Effector memory CD8-positive, alpha-beta T cell (primary cell): ENCODE measurements at regions not wholly inside any gene's neighbourhood (a gene's known extent, or its start where the extent isn't known, plus 50 kb on each side); places are given as distances from the start of the nearest gene placed in this dataset.
"Not testable (repeated sequence)": the region's sequence is repeated elsewhere in the genome, so short reads cannot be mapped to it uniquely, and the experiment has no call there.

Source experiments
- ATAC-seq: fragments of 150-1000 bp; cut with Tn5 transposase; replicated peaks from 2 replicates; pipeline ENCODE4 v1.10.0; 2021; ENCODE audit warnings: mild to moderate bottlenecking, moderate library complexity
- DNase-seq, 3 experiments: peaks; one replicate each; pipeline ENCODE4 v3.0.0; 2021
- H3K27ac Mint-ChIP-seq, 2 donors: one replicate each; pipeline ENCODE4 v1.8.0; 2022; ENCODE audit warnings: mild to moderate bottlenecking in 2 of 2, mixed read lengths in 2 of 2, moderate library complexity in 2 of 2
- H3K27me3 Mint-ChIP-seq, 2 donors: one replicate each; pipeline ENCODE4 v1.8.0; 2022; ENCODE audit warnings: mixed read lengths in 2 of 2
- H3K36me3 Mint-ChIP-seq: one replicate; pipeline ENCODE4 v1.8.0; 2022; ENCODE audit warnings: mild to moderate bottlenecking, moderate library complexity, mixed read lengths; ENCODE audit not compliant: insufficient read depth
- H3K4me1 Mint-ChIP-seq, 2 donors: one replicate each; pipeline ENCODE4 v1.8.0; 2022; ENCODE audit warnings: low read depth in 2 of 2, mixed read lengths in 2 of 2
- H3K4me3 Mint-ChIP-seq, 2 donors: one replicate each; pipeline ENCODE4 v1.8.0; 2022; ENCODE audit warnings: mild to moderate bottlenecking in 2 of 2, mixed read lengths in 2 of 2, moderate library complexity in 2 of 2
- H3K9me3 Mint-ChIP-seq, 2 donors: one replicate each; pipeline ENCODE4 v1.8.0; 2022; ENCODE audit warnings: mixed read lengths in 2 of 2

DNA sequence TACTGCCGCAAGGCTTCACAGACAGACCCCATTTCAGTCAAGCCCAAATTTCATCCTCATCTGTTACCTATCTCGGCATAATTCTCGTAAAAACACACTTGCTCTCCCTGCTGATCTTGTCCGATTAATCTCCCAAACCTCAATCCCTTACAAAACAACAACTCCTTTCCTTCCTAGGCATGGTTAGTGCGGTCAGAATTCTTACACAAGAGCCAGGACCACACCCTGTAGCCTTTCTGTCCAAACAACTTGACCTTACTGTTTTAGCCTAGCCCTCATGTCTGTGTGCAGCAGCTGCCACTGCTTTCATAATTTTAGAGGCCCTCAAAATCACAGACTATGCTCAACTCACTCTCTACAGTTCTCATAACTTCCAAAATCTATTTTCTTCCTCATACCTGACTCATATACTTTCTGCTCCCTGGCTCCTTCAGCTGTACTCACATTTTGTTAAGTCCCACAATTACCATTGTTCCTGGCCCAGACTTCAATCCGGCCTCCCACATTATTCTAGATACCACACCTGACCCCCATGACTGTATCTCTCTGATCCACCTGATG lies 227.5 kb upstream of the DUSP10 start:
- not testable (repeated sequence) for H3K27ac Mint-ChIP-seq, H3K27me3 Mint-ChIP-seq, ATAC-seq, H3K4me3 Mint-ChIP-seq, H3K4me1 Mint-ChIP-seq, H3K9me3 Mint-ChIP-seq, H3K36me3 Mint-ChIP-seq, DNase-seq

DNA sequence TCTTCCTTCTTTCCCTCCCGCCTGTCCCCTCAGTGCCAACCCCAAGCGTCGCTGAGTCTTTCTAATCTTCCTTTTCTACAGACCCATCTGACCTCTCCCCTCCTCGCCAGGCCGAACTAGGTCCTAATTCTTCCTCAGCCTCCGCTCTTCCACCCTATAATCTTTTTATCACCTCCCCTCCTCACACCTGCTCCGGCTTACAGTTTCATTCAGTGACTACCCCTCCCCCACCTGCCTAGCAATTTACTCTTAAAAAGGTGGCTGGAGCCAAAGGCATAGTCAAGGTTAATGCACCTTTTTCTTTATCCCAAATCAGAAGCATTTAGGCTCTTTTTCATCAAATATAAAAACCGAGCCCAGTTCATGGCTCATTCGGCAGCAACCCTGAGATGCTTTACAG lies 225.6 kb upstream of the DUSP10 start:
- not testable (repeated sequence) for H3K9me3 Mint-ChIP-seq, H3K27ac Mint-ChIP-seq, H3K36me3 Mint-ChIP-seq, DNase-seq, H3K4me3 Mint-ChIP-seq, ATAC-seq, H3K27me3 Mint-ChIP-seq, H3K4me1 Mint-ChIP-seq

DNA sequence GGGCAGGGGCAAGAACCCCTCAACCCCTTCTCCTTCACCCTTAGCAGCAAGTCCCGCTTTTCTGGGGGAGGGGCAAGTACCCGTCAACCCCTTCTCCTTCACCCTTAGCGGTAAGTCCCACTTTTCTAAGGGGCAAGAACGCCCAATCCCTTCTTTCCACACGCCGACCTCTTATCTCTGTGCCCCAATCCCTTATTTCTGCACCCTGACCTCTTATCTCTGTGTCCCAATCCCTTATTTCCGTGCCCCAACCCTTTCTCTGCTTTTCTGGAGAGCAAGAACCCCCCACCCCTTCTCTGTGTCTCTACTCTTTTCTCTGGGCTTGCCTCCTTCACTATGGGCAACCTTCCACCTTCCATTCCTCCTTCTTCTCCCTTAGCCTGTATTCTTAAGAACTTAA lies 225.0 kb upstream of the DUSP10 start:
- H3K9me3 Mint-ChIP-seq, ATAC-seq, H3K27ac Mint-ChIP-seq, H3K36me3 Mint-ChIP-seq, DNase-seq, H3K27me3 Mint-ChIP-seq, H3K4me3 Mint-ChIP-seq, H3K4me1 Mint-ChIP-seq: not testable (repeated sequence)

DNA sequence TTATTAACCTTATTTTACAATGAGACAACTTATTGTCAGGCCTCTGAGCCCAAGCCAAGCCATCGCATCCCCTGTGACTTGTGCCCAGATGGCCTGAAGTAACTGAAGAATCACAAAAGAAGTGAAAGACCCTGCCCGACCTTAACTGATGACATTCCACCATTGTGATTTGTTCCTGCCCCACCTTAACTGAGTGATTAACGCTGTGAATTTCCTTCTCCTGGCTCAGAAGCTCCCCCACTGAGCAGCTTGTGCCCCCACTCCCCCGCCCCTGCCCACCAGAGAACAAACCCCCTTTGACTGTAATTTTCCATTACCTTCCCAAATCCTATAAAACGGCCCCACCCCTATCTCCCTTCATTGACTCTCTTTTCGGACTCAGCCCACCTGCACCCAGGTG lies 224.0 kb upstream of the DUSP10 start:
- H3K27ac Mint-ChIP-seq, H3K4me3 Mint-ChIP-seq, H3K4me1 Mint-ChIP-seq, H3K36me3 Mint-ChIP-seq, DNase-seq, ATAC-seq, H3K27me3 Mint-ChIP-seq, H3K9me3 Mint-ChIP-seq: not testable (repeated sequence)

DNA sequence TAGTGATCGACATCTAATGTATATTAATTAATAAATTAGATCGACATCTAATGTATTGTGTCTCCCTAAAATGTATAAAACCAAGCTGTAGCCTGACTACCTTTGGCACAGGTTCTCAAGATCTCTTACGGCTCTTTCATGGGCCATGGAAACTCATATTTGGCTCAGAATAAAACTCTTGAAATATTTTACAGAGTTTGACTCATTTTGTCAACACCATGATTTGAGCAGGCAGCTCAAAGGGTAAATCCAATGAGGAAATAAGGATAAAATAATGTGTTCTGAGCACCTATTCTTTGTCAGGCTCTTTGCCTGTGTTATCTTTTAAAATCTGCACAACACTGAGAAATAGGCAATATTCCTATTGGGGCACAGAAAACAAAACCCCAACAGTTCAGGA lies 223.4 kb upstream of the DUSP10 start:
- Mint-ChIP-seq H3K27ac (no peak overlapping the region), H3K27me3 (no peaks in the 10 kb centered on the region), H3K36me3 (no peaks in the 10 kb centered on the region), H3K4me3 (no peak overlapping the region), H3K4me1 (peaks cover 8 to 9% of the 10 kb centered on the region in 2 donors), H3K9me3 (no peaks in the 10 kb centered on the region)
- no peak for ATAC-seq
- DNase-seq, result no peak

DNA sequence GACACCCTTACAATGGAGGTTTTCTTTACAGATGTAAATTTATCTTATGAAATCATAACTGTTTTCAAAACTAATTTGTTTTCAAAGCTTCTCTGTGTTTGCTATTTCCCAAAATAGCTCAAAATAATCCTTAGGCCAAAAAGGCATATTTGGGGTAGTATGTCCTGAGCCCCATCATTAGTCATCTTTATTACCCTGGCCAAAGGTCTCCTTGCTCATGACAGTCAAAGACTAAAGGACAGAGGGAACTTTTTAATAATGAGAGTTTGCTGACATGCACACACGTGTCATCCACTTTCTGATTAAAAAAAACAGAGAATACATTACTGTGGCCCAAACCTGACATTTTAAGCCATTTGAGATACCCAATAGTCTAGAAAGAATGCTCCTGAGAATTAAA lies 221.9 kb upstream of the DUSP10 start:
- Mint-ChIP-seq H3K4me3 (no peak overlapping the region), H3K9me3 (no peaks in the 10 kb centered on the region), H3K27me3 (no peaks in the 10 kb centered on the region), H3K36me3 (no peaks in the 10 kb centered on the region), H3K4me1 (peaks cover 8 to 9% of the 10 kb centered on the region in 2 donors), H3K27ac (no peak overlapping the region)
- DNase-seq, result no peak
- no peak for ATAC-seq

DNA sequence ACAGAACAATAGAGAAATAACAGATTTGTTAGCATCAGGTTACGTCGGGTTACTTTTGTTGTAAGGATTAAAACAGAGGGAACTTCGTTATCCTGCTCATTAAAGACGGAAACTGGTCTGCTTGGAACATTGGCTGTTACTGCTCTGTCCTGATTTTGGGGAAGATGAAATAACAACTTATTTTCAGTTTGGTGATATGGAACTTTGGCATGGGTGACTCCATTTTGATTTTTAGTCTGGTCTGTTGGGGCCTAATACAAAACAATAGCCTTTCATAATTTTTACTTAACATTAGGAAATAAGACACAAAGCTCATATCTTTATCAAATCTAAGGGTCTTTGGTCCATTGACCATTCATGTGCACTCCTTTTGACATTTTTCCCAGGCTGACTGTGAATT lies 220.5 kb upstream of the DUSP10 start:
- no peak overlapping the region for H3K4me3 Mint-ChIP-seq
- no peaks in the 10 kb centered on the region for H3K27me3 Mint-ChIP-seq
- no peak for ATAC-seq
- no peak for DNase-seq
- H3K36me3 Mint-ChIP-seq, result no peaks in the 10 kb centered on the region
- H3K4me1 Mint-ChIP-seq, result peaks cover 8 to 9% of the 10 kb centered on the region in 2 donors
- peak overlapping the region in 1 of 2 donors; percentile 68 for H3K27ac Mint-ChIP-seq
- no peaks in the 10 kb centered on the region for H3K9me3 Mint-ChIP-seq

DNA sequence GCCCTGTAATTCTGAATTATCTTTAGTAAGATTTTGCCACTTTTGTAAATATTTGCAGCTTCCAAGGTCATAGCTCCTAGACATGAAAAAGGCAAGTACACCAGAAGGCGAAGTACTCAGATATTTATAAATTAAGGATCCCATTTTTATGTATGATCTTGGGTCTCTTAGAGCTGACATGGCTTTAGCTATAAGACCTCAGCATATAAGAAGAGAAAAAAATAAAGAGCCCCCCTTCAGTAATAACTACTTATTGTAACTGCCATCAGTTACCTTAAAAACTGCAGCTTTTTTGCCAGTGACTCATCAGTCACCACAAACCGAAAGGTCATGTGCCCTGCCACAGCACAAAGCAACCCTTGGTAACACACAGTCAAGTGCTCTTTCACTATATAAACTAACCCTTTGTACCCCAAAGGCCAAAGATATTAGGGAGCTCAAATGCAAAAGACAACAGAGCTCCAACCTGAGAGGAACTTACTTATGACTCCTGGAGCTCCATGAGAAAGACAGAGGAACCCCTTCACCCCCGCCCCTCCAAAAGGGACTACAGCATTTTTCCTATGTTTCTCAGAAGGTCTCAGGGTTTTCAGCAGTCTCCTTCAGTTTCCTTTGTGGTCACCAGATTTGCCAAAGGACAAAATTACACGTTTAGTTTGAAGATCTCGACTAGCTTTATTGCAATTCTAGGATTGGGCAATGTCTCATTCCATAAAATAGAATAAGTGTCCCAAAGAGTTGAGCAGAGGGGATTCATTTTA lies 219.8 kb upstream of the DUSP10 start:
- ATAC-seq (peak; percentile 98), DNase-seq (peak; percentile 6 to 23 (median 10))
- H3K4me1 Mint-ChIP-seq, result peaks cover 8 to 9% of the 10 kb centered on the region in 2 donors
- no peak overlapping the region for H3K4me3 Mint-ChIP-seq
- no peaks in the 10 kb centered on the region for H3K36me3 Mint-ChIP-seq
- H3K27me3 Mint-ChIP-seq, result no peaks in the 10 kb centered on the region
- H3K27ac Mint-ChIP-seq, result no peak overlapping the region
- no peaks in the 10 kb centered on the region for H3K9me3 Mint-ChIP-seq

DNA sequence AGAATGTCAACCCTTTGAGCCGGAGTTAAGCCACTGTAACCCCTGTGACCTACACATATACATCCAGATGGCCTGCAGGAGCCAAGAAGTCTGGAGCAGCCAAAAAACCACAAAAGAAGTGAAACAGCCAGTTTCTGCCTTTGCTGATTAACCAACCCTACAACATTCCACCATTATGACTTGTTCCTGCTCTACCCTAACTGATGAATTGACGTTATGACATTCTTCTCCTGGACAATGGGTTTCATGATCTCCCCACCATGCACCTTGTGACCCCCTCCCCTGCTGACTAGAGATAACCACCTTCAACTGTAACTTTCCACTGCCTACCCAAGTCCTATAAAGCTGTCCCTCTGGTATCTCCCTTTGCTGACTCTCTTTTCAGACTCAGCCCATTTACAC lies 216.3 kb upstream of the DUSP10 start:
- not testable (repeated sequence) for H3K4me3 Mint-ChIP-seq, H3K36me3 Mint-ChIP-seq, H3K27ac Mint-ChIP-seq, H3K4me1 Mint-ChIP-seq, H3K27me3 Mint-ChIP-seq, ATAC-seq, H3K9me3 Mint-ChIP-seq, DNase-seq

DNA sequence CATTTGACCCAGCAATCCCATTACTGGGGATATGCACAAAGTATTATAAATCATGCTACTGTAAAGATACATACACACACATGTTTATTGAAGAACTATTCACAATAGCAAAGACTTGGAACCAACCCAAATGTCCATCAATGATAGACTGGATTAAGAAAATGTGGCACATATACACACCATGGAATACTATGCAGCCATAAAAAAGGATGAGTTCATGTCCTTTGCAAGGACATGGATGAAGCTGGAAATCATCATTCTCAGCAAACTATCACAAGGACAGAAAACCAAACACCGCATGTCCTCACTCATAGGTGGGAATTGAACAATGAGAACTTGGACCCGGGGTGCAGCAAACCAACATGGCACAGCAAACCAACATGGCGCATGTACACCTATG lies 215.5 kb upstream of the DUSP10 start:
- DNase-seq, ATAC-seq, H3K4me3 Mint-ChIP-seq, H3K27me3 Mint-ChIP-seq, H3K27ac Mint-ChIP-seq, H3K9me3 Mint-ChIP-seq, H3K36me3 Mint-ChIP-seq, H3K4me1 Mint-ChIP-seq: not testable (repeated sequence)

DNA sequence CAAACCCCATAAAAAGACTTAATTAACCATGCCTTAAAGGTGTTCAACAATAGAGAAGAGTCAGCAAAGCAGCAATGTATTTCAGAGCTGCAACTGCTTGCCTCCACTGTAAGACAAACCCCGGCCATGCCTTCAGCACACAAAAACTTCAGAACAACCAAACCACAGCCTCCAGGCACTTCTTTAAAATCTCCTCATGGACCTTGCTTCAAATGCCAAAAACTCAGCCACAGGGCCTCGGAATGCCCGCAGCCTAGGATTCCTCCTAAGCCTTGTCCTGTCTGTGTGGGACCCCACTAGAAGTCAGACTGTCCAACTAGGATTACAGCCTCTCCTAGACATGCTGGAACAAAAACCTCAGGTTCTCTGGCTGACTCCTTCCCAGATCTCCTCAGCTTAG lies 208.1 kb upstream of the DUSP10 start:
- Mint-ChIP-seq H3K36me3 (no peaks in the 10 kb centered on the region), H3K27ac (no peak overlapping the region), H3K27me3 (peaks cover 0 to 13% of the 10 kb centered on the region in 2 donors), H3K9me3 (no peaks in the 10 kb centered on the region), H3K4me1 (no peaks in the 10 kb centered on the region), H3K4me3 (no peak overlapping the region)
- DNase-seq (no peak), ATAC-seq (no peak)

DNA sequence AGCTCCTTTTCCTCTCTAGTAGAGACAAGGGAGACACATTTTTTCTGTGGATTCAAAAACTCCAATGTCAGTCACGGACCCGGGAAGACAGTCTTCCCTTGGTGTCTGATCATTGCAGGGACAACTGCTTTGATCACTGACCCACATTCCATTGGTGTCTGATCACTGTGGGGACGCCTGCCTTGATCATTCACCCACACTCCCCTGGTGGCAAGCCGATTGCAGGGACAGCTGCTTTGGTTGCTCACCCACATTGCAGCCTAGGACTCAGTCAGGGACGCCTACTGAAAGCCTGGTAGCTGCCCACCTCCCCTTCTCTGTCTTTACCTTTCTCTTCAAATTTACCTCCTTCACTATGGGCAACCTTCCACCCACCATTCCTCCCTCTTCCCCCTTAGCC lies 206.6 kb upstream of the DUSP10 start:
- Mint-ChIP-seq H3K9me3 (no peaks in the 10 kb centered on the region), H3K4me1 (no peaks in the 10 kb centered on the region), H3K4me3 (no peak overlapping the region), H3K27ac (no peak overlapping the region), H3K36me3 (no peaks in the 10 kb centered on the region), H3K27me3 (peaks cover 0 to 13% of the 10 kb centered on the region in 2 donors)
- DNase-seq (no peak), ATAC-seq (no peak)

DNA sequence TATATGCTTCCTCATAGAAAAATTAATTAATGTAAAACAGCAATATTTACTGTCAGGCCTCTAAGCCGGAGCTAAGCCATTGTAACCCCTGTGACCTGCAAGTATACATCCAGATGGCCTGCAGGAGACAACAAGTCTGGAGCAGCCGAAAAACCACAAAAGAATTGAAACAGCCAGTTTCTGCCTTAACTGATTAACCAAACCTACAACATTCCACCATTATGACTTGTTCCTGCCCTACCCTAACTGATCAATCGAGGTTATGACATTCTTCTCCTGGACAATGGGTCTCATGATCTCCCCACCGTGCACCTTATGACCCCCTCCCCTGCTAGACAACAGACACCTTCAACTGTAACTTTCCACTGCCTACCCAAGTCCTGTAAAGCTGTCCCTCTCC lies 205.8 kb upstream of the DUSP10 start:
- Mint-ChIP-seq H3K4me1 (no peaks in the 10 kb centered on the region), H3K4me3 (no peak overlapping the region), H3K27ac (no peak overlapping the region), H3K36me3 (no peaks in the 10 kb centered on the region), H3K27me3 (peaks cover 0 to 13% of the 10 kb centered on the region in 2 donors), H3K9me3 (no peaks in the 10 kb centered on the region)
- ATAC-seq (no peak), DNase-seq (no peak)

DNA sequence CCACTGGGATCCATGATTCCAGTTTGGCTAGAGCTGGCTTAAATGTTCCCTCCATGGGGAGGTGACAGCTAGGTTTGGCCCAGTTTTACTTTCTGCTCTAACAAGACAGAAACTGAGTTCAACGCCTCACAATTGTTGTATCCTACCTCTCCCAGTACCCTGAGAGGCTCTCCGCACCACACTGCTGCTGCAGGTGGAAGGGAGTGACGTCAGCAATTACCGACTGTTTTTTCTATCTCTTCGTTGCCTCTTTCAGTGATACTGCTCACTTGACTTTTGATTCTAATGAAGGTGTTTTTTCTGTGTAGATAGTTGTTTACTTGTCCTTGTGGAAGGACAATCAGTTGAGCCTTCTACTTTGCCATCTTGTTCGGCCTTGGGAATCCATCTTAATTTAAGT lies 204.9 kb upstream of the DUSP10 start:
- H3K27me3 Mint-ChIP-seq, result peaks cover 0 to 9% of the 10 kb centered on the region in 2 donors
- ATAC-seq, result no peak
- H3K4me3 Mint-ChIP-seq, result no peak overlapping the region
- no peaks in the 10 kb centered on the region for H3K4me1 Mint-ChIP-seq
- no peaks in the 10 kb centered on the region for H3K9me3 Mint-ChIP-seq
- DNase-seq, result no peak
- no peak overlapping the region for H3K27ac Mint-ChIP-seq
- H3K36me3 Mint-ChIP-seq, result no peaks in the 10 kb centered on the region
